ENCODE measurements at regions not wholly inside any gene's neighbourhood (a gene's known extent, or its start where the extent isn't known, plus 50 kb on each side); places are given as distances from the start of the nearest gene placed in this dataset.
"Not testable (repeated sequence)": the region's sequence is repeated elsewhere in the genome, so short reads cannot be mapped to it uniquely, and the experiment has no call there.

DNA sequence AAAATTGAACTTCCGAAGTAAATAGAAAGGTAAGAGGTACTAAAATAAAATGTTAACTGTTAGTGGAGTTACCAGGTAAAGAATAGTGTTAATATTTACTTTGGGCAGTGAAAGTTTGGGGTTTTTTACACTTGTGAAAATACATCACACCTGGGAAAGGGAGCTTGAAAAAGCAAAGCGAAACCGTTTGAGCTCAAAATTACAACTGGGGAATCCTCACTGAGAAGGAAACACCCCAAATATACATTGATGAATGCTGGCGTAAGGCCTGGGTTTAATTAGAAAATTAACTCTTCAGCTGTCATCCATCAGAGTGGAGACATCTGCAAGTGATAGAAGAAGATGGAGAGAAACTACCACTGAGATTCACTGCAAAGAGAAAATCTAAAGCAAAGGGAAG lies 1153.0 kb downstream of the SLITRK5 start:
- H3K9me2 ChIP-seq (replicated peaks; ENCODE audit: control insufficient read depth, low read length): no peaks in the 10 kb centered on the region
- no peaks in the 10 kb centered on the region for H3K4me1 ChIP-seq (ENCODE audit: control insufficient read depth, low read length)
- H3K36me3 ChIP-seq (ENCODE audit: control insufficient read depth, low read length): no peaks in the 10 kb centered on the region
- no peak overlapping the region for H3K4me3 ChIP-seq (ENCODE audit: low read length)
- H3K9me3 ChIP-seq (ENCODE audit: control insufficient read depth, insufficient read depth, low read length): no peaks in the 10 kb centered on the region
- H3K27ac ChIP-seq (ENCODE audit: low read depth, low read length): no peak overlapping the region
- TF ChIP-seq EZH2phosphoT487 (IDR thresholded peaks at IDR 0.05; ENCODE audit: borderline replicate concordance, low read length): no peak
- TF ChIP-seq, protein P1, sequence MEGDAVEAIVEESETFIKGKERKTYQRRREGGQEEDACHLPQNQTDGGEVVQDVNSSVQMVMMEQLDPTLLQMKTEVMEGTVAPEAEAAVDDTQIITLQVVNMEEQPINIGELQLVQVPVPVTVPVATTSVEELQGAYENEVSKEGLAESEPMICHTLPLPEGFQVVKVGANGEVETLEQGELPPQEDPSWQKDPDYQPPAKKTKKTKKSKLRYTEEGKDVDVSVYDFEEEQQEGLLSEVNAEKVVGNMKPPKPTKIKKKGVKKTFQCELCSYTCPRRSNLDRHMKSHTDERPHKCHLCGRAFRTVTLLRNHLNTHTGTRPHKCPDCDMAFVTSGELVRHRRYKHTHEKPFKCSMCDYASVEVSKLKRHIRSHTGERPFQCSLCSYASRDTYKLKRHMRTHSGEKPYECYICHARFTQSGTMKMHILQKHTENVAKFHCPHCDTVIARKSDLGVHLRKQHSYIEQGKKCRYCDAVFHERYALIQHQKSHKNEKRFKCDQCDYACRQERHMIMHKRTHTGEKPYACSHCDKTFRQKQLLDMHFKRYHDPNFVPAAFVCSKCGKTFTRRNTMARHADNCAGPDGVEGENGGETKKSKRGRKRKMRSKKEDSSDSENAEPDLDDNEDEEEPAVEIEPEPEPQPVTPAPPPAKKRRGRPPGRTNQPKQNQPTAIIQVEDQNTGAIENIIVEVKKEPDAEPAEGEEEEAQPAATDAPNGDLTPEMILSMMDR (IDR thresholded peaks at IDR 0.05; ENCODE audit: low read depth, low read length, poor library complexity, severe bottlenecking): no peak
- H3K27me3 ChIP-seq (ENCODE audit: control insufficient read depth, low read length): no peaks in the 10 kb centered on the region
- no peaks in the 10 kb centered on the region for H4K20me1 ChIP-seq (ENCODE audit: control insufficient read depth, insufficient read depth, low read depth, low read length)
- H3F3A ChIP-seq (ENCODE audit: control insufficient read depth, insufficient read depth): no peaks in the 10 kb centered on the region
- H3K79me2 ChIP-seq (ENCODE audit: control insufficient read depth, low read length): no peaks in the 10 kb centered on the region
- no peak overlapping the region for H3K4me2 ChIP-seq (ENCODE audit: low read length)

DNA sequence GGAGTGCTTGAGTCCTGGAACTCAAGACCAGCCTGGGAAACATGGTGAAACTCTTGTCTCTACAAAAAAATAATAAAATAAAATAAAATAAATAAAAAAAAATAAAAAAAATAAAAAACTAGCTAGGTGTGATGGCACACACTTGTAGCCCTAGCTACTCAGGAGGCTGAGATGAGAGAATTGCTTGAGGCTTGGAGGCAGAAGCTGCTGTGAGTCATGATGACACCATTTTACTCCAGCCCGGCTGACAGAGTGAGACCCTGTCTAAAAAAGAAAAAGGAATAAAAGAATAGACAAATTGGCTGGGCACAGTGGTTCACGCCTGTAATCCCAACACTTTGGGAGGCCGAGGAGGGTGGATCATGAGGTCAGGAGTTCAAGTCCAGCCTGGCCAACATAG lies 1168.9 kb downstream of the SLITRK5 start:
- Histone ChIP-seq H3K4me1 (ENCODE audit: control insufficient read depth, low read length) (no peaks in the 10 kb centered on the region), H3K27me3 (ENCODE audit: control insufficient read depth, low read length) (no peaks in the 10 kb centered on the region), H3K79me2 (ENCODE audit: control insufficient read depth, low read length) (no peaks in the 10 kb centered on the region), H3F3A (ENCODE audit: control insufficient read depth, insufficient read depth) (no peaks in the 10 kb centered on the region), H3K9me3 (ENCODE audit: control insufficient read depth, insufficient read depth, low read length) (no peaks in the 10 kb centered on the region), H3K36me3 (ENCODE audit: control insufficient read depth, low read length) (no peaks in the 10 kb centered on the region), H3K9me2 (replicated peaks; ENCODE audit: control insufficient read depth, low read length) (no peaks in the 10 kb centered on the region), H3K27ac (ENCODE audit: low read depth, low read length) (no peak overlapping the region), H3K4me3 (ENCODE audit: low read length) (no peak overlapping the region), H3K4me2 (ENCODE audit: low read length) (no peak overlapping the region), H4K20me1 (ENCODE audit: control insufficient read depth, insufficient read depth, low read depth, low read length) (no peaks in the 10 kb centered on the region)
- TF ChIP-seq, protein P1 (IDR thresholded peaks at IDR 0.05; ENCODE audit: low read depth, low read length, poor library complexity, severe bottlenecking): no peak
- TF ChIP-seq EZH2phosphoT487 (IDR thresholded peaks at IDR 0.05; ENCODE audit: borderline replicate concordance, low read length): no peak

- not testable (repeated sequence) for H3K79me2 ChIP-seq (ENCODE audit: control insufficient read depth, low read length); H3K9me3 ChIP-seq (ENCODE audit: control insufficient read depth, insufficient read depth, low read length); H3K9me2 ChIP-seq (replicated peaks; ENCODE audit: control insufficient read depth, low read length); H3K27ac ChIP-seq (ENCODE audit: low read depth, low read length); H4K20me1 ChIP-seq (ENCODE audit: control insufficient read depth, insufficient read depth, low read depth, low read length); H3K4me1 ChIP-seq (ENCODE audit: control insufficient read depth, low read length); H3F3A ChIP-seq (ENCODE audit: control insufficient read depth, insufficient read depth); H3K4me3 ChIP-seq (ENCODE audit: low read length); H3K4me2 ChIP-seq (ENCODE audit: low read length); H3K36me3 ChIP-seq (ENCODE audit: control insufficient read depth, low read length); H3K27me3 ChIP-seq (ENCODE audit: control insufficient read depth, low read length)
Measured at GRCh38 chr13:88852293-88852692, 1181.1 kb downstream of the SLITRK5 start.

DNA sequence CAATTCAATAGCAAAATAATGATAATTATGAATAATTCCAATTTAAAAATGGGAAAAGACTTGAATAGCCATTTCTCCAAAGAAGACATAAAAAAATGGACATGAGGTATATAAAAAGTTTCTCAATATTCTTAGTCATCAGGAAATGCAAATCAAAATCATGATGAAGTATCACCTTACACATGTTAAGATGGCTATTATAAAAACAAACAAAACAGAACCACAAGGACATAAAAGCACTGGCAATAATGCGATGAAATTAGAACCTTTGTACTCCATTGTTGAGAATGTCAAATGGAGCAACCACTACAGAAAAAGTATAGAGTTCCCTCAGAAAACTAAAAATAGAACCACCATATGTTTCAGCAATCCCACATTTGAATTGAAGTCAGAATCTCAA lies 1186.1 kb downstream of the SLITRK5 start:
- TF ChIP-seq, protein P1 (IDR thresholded peaks at IDR 0.05; ENCODE audit: low read depth, low read length, poor library complexity, severe bottlenecking): no peak
- H3K9me2 ChIP-seq (replicated peaks; ENCODE audit: control insufficient read depth, low read length): no peaks in the 10 kb centered on the region
- no peaks in the 10 kb centered on the region for H3K36me3 ChIP-seq (ENCODE audit: control insufficient read depth, low read length)
- H3F3A ChIP-seq (ENCODE audit: control insufficient read depth, insufficient read depth): no peaks in the 10 kb centered on the region
- no peaks in the 10 kb centered on the region for H3K79me2 ChIP-seq (ENCODE audit: control insufficient read depth, low read length)
- no peak overlapping the region for H3K4me2 ChIP-seq (ENCODE audit: low read length)
- H3K4me1 ChIP-seq (ENCODE audit: control insufficient read depth, low read length): no peaks in the 10 kb centered on the region
- H3K27ac ChIP-seq (ENCODE audit: low read depth, low read length): no peak overlapping the region
- H3K27me3 ChIP-seq (ENCODE audit: control insufficient read depth, low read length): no peaks in the 10 kb centered on the region
- H3K4me3 ChIP-seq (ENCODE audit: low read length): no peak overlapping the region
- no peaks in the 10 kb centered on the region for H4K20me1 ChIP-seq (ENCODE audit: control insufficient read depth, insufficient read depth, low read depth, low read length)
- H3K9me3 ChIP-seq (ENCODE audit: control insufficient read depth, insufficient read depth, low read length): no peaks in the 10 kb centered on the region
